Superior temporal gyrus (tissue), 1 donor: ENCODE measurements at regions not wholly inside any gene's neighbourhood (a gene's known extent, or its start where the extent isn't known, plus 50 kb on each side); places are given as distances from the start of the nearest gene placed in this dataset.

ENCODE experiments used
- DNase-seq: peaks from one replicate; pipeline ENCODE4 v3.0.0-alpha.2; 2016; ENCODE audit errors: extremely low spot score

DNA sequence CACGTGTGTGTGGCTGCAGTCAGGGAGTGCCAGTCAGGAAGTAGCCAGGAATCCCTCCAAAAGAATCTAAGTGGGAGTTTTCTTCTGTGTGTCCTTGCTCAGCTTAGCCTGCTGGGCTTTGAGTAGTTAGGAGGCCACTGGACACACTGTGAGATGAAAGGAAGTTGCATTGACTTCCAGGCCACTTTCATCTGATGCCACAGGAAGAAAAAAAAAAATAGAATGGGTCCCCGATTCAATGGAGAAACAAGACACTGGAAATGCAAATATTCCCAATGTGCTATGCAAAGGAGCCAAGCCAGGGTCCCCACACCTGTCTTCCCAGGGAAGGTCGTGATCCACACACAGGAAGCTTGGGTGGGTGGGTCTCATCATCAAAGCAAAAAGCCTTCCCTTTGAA is 95.6 kb upstream of the E2F8 start:
- DNase-seq: no peak

DNA sequence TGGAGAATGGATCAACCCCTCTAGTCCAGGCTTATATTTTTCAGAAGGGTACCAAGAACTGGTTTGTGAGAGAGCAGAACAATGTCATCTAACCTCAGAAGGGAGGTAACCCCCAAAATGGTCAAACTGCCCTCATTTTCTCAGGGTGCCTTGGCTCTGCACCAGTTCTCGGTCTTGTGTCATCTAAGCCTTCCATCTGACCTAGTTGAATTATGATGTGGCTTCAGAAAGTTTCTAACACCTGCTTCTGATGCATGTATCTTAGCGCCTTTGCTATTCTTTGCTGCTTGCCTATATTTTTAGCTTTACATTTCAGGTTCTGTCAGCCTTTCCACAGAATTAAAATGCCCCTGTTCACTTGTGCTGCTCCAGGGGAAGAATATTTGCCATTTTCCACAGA is 91.7 kb upstream of the E2F8 start:
- DNase-seq: no peak

DNA sequence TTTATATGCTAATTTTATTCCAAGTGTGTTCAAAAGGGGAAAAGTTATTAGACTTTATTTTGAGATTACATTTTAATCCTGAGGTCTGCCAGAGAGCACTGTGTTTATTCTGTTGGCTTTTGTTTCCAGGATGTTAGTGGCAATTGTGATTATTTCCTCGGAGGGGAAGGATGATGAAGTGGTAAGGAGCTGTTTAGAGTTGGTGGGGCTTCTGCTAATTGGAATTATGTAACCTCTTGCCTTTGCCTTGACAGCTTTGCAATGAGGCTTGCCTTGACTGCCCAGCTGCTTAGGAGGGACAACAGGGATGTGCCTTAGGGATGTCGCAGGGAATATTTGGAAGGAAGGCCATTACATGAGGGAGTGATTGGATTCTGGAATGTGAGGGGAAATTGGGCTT is 89.7 kb upstream of the E2F8 start:
- no peak for DNase-seq

DNA sequence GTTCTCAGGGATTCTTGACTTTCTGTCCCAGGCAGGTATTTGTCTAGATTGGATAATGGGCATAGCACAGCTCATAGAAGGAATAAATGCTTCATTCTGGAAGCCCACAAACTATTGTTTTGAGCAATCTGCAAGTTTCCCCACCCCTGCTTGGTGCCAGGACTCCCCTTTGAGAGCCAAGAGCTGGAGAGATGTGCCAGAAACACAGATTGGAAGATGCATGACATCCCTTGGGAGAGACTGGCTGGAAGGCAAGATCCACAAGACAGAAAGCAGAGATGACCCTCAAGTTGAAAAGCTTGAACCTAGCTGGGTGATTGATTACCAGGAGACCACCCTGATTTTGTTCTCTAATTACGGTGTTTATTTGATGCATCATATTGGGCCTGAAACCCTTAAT is 89.2 kb upstream of the E2F8 start:
- no peak for DNase-seq

DNA sequence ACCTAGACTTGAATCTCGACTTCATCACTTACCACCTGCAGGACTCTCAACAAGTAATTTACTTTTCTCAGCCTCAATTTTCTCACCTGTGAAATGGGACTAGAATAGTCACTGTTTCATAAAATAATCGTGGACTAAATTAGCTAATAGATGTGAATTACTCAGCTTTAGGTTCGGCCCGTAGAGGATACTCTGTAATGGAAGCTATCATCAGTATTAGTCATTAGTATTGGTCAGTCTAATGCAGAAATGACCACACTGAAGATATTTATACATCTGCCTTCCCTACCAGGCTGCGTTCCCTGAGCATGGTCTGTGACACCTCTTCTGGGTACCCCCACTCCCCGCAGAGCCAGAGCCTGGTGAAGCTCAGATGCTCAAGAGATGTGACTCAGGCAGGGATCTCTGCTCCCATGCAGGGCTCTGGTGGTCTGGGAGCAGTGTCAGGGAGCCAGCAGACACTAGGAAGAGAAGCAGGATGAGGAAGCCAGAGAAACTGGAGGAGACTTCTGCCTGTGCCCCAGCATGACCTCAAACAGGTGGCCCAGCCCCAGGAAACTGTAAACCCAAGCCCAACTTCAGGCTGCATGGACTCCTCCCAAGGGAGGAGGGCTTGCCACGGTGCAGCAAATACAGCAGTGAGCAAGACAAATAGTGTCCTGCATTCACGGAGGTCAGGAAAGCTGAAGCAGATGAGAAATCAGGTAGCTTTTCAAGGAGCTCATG is 88.0 kb upstream of the E2F8 start:
- DNase-seq: no peak

DNA sequence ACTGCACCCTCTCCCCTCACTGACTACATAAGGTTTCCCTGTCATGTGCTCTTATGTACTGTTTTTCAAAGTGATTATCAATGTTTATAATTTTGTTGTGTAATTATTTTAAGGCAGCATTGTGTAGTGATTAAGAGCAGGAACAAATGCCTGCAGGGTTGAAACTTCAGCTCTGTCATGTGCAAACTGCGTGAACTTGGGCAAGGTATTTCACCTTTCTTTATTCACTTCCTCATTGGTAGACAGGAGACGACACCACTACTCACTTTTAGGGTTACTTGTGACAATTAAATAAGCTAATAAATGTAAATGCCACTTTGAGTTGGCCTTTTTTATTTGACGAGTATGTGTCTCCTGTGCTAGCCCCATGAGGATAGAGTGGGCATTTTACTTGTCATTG is 86.5 kb upstream of the E2F8 start:
- no peak for DNase-seq

DNA sequence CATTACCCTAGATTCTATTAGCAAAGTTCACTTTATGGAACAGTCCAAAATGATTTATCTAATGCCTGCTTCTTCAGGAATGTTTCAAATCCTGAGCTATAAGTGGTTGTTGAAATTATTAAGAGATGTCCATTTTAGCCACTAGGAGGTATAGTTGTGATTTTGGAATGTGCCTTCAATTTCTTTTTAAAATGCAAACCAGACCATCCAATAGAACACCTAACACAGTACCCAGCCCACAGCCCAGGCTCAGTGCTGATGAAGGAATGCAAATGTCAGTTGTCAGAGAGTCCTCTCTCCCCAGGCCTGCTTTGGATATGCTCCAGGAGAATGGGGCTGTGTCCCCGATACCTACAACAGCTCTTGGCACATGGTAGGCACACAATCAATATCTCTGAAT is 85.8 kb upstream of the E2F8 start:
- DNase-seq: peak; percentile 32

DNA sequence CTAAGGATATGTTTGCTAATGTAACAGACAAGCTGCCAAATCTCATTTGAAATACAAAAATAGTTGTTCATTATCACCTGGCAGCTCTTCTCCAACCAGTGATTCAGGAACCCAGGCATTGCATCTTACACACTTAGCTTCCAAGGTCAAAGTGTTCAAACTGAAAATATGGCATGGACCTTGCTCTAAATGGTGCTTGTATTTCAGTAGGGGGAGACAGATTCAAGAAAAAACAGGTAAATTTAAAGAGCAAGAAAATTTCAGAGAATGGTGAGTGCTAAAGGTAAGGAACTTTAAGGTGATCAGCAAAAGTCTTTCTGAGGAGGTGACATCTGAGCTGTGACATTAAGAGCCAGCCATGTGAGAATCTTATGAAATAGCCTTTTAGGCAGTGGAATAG is 82.8 kb upstream of the E2F8 start:
- DNase-seq: no peak

DNA sequence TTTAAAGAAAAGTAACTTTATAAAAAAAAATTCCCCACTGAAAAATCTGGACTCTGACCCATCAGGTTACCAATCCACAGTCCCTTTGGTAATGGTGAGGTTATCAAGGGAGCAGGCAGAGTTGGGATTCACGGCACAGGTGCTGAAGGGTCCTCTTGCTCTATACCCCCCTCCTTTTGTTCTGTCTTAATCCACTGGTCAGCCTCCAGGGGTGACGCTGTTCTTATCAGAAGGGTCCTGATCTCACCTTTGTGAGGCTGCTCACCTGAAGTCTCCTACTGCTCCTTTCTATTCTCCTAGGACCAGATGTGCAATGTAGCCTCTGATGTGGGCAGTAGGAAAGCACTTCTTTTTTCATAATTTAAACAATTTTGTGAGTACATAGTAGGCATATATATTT is 80.6 kb upstream of the E2F8 start:
- DNase-seq: no peak

DNA sequence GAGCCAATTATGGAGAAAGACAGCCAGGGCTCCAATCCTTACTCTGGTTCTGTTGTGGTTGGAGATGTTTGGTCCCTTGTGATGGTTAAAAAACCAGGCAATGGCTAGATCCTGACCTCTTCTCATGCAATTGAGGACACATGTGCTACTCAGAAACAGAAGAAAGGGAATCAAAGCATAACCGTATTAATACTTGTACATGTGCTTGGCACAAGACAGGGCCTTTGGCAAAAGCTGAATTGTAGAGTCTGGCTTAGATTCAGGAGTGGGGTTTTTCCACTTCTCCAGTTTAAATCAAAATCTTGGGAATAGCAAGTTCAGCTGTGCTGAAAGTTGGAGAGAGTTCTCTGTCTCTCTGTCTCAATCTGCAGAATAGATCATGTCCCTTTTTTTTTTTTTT is 80.1 kb upstream of the E2F8 start:
- DNase-seq: peak; percentile 22

DNA sequence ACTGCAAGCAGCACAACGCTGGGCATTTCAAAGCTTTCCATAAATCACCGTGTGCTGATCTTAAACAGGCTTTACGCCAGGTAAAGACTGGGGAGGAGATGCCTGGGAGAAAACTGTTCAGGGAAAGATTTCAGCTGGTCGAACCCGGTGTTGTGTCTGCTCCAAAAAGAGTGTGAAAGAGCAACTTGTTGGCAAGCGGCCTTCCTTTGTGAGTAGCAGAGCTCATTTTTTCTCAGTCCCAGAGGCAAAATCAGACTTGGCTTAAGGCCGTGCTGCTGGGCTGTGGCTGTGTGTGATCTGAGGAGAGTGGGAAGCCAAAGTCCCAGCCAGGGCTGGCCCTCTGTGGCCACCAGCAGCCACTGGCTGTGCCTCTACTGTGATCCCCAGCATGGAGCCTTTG is 75.7 kb upstream of the E2F8 start:
- DNase-seq: peak; percentile 44

DNA sequence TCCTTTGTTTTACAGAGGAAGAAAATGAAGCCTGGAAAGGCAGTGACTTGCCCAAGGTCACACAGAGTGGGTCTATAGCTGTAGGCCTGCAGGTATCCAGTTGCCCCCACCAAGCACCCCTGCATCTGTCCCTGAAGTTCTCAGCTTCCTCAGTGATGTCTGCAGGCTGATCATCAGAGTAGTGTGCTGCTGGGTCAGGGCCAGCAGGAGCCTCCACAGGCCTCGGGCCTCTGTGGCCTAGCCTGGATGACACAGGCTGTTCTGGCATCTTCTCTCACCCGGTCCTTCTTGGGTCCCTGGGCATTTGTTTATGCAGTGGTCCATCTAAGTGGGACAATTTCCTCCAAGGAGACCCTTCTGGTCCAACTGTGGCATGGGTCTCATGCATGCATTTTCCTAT is 74.8 kb upstream of the E2F8 start:
- DNase-seq: no peak

DNA sequence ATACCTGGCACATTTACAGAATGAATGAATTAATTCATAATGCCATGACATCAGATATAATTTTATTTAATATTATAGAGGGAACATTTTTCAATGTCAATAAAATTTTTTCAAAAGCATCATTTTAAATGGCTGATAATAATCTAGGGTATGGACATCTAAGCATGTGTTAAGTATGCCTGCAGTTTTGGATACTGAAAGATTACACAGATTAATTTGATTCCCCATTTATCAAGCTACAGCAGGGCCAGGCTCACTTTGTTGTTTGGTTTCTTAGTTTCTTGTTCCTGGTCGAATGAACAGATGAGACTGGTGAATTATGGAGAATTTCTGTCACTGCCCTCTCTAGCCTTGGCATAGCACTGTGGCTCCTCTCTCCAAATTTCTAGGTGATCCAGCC is 72.4 kb upstream of the E2F8 start:
- DNase-seq: no peak

DNA sequence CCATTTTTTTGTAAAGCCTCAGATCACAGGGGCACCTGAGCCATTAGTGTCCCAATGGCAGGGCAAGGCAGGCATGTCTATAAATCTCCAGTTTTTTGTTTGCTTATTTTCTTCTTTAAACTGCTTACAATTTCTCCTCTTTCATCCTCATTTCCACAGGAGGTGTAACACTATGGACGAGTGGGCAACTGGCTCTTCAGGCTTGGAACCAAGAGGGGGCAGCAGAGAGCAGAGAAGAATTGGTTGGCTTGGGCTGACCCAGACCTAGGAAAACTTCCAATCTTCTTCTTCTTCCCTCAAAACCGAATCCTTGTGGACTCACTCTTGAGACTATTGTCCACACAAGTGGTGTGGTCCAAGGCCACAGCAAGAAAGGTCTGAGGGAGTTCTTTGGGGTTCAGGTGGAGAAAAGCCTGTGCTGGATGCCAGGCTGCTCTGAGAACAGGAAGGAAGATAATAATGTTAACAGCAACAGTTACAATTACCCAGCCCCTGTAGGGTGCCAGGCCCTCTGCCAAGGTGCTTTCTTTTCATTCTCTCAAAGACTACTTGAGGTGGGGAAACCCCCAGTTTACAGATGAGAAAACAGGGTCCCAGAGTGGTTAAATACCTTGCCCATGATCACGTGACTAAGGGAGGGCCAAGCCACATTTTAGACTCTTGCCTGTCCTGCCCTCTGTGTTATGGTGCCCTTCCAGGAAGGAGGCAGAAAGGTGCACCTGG is 70.7 kb upstream of the E2F8 start:
- peak; percentile 93 for DNase-seq

DNA sequence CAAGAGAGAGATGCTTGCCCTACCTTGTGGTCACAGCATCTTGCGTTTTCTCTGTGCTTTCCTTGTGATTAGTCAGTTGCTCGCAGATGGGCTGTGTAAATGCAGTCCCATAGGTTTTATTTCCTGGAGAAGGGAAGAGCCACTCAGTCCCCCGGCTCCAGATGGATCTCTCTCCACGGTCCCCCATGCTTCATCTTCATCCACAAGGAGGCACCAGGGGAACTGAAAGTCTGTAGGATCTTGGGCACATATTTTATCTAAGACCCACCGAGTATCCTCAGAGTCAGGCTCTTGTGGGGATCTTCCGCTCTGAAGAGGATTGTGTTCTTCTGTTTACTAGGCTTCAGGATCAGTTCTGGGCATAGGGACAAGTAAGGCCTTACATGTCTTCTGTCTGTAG is 66.8 kb upstream of the E2F8 start:
- no peak for DNase-seq

DNA sequence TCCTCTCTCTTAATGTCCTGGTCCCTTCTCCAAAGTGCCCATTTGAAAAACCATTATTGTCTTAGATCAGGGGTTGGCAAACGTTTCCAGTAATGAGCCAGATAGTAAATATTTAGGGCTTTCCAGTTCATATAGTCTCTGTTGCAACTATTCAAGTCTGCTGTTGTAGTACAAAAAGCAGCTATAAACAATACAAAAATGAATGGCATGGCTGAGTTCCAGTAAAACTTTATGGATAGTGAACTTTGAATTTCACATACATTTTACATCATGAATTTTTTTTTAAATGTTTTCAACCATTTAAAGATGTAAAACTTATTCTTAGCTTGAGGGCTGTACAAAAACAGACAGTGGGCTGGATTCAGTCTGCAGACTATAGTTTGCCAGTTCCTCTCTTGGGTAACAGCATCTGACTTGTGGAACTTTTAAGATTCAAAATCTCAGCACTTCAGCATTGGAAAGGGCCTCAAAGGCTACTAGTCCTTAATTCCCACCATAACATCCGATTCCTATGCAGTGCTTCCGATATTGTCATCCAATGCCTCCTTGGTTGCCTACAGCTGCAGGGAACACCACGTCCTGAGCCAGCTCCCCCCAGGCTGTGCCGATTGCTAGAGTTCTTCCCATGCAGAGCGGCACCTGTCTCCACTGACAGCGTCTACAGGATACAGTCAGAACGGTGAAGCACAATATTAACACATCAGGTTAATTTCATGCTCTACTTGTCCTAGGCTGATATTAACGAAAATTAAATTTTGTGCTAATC is 65.6 kb upstream of the E2F8 start:
- no peak for DNase-seq

DNA sequence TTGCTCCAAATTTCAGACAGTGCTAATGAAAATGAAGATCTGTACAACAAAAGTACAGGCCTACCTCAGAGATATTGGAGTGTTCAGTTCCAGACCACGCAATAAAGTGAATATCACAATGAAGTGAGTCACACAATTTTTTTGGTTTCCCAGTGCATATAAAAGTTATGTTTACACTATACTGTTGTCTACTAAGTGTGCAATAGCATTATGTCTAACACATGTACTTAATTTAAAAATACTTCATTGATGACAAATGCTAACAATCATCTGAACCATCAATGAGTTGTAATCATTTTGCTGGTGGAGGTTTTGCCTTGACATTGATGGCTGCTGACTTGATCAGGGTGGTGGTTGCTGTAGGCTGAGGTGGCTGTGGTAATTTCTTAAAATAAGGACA is 60.6 kb upstream of the E2F8 start:
- DNase-seq: no peak

DNA sequence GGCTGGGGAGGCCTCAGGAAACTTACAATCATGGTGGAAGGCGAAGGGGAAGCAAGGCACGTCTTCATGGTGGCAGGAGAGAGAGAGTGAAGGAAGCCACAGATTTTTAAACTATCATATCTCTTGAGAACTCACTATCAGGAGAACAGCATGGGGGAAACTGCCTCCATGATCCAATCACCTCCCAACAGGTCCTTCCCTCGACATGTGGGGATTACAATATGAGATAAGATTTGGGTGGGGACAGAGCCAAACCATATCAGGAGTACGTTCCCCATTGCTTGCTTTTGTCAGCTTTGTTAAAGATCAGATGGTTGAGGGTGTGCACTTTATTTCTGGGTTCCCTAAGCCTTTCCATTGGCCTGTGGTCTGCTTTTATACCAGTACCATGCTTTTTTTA is 53.7 kb upstream of the E2F8 start:
- DNase-seq: no peak

DNA sequence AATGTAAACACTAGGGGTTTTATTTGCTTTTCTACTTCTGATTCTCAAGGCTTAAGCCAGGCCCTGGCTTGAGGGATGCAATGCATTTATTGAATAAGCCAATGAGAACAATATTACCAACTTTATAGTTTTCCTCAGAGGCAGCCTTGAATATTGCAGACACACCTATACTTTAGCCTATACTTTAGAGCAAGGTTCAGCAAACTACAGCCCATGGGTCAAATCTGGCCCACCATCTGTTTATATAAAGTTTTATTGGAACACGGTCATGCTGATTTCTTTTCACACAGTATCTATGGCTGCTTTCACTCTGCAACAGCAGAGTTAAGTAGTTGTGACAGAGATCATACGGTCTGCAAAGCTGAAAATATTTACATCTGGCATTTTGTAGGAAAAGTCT is 50.3 kb upstream of the E2F8 start:
- no peak for DNase-seq
